Activated CD8-positive, alpha-beta memory T cell treated with anti-CD3 and anti-CD28 coated beads, Interleukin-2, amount 50 U/mL, for 4 hours (primary cell): ENCODE measurements at regions not wholly inside any gene's neighbourhood (a gene's known extent, or its start where the extent isn't known, plus 50 kb on each side); places are given as distances from the start of the nearest gene placed in this dataset.
"Not testable (repeated sequence)": the region's sequence is repeated elsewhere in the genome, so short reads cannot be mapped to it uniquely, and the experiment has no call there.

Experiments
- DNase-seq: peaks from one replicate; pipeline ENCODE4 v3.0.0-alpha.2; 2020

- DNase-seq: no peak
Observed at GRCh38 chr1:25020851-25021590, 90.9 kb upstream of the RUNX3 start.

- DNase-seq: no peak
Observed at GRCh38 chr1:25020173-25020845, 90.2 kb upstream of the RUNX3 start.

GRCh38 chr1:25019337-25020172, 89.5 kb upstream of the RUNX3 start:
- DNase-seq: no peak

DNA sequence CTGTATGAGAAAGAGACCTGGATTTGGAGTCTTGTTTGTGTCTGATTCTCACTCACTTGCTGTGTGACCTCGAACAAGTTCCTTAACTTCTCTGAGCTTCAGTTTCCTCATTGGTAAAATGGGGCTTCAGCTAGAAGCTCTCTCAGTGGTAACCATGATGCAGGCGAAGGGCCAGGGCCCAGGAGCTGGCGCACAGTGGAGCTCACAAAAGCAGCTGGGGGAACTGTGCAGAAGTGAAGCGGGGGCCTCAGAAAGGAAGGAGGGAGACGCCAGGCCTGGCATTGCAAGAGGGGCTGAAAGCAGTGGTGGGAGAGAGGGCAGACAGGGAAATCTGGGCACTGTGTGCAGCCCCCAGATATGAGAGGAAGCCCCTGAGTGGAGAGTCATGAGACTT, 88.9 kb upstream of the RUNX3 start:
- DNase-seq: no peak

DNA sequence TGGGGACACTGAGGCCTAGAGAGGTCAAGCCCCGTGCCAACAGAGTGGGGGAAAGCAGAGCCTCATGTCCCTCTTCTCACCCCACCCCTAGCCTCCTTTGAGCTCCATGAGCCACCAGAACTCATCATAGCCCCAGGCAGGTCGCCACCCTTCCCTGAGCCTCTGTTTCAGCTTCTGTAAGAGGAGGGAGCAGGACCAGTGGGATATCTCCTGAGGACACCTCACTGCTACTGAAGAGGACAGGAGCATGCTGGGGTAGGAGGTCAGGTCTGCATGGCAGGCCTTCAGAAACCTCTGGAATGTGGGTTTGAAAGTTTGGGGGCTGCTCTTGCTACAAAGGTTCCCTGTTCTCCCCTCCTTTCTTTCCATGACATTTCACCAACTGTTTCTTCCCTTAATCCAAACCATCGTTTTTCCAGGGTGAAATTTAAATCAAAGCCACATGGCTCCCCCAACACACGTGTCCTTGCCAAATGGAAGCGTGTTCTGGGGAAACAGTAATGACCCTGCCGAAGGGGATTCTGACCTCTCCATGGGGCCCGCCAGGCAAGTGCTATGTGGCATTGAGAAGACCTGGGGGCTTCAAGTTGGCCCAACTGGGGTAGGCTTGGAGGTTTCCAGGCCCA, 88.1 kb upstream of the RUNX3 start:
- no peak for DNase-seq

DNA sequence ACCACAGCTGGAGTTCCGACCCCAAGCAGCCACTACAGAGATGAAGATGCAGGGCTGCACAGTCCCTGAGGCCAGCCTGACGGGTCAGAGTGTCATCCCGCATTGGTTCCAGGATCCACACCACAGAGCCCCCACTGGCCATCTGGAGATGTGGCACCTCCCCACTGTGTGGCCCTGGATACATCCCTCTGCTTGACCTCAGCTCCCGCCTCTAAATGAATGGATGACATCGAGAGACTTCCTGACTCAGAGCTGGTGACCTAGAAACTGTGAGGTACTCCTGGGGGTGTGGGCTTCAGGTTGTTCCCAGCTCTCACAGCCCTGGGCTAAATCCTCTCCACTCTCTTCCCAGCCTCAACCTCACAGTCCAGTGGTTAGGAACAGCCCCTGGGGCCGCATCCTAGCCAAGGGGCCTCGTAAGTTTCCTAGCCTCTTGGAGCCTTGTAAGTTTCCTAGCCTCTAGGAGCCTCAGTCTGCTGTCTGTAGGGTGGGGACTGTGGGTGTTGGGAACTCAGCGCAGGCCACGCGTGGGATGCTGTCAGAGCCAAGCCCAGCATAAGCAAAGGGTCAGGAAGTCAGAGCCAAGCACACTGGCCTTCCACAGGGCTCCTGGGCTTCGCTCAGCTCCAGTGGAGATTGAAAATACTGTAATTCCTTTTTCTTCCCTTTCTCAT, 87.5 kb upstream of the RUNX3 start:
- DNase-seq: no peak

DNA sequence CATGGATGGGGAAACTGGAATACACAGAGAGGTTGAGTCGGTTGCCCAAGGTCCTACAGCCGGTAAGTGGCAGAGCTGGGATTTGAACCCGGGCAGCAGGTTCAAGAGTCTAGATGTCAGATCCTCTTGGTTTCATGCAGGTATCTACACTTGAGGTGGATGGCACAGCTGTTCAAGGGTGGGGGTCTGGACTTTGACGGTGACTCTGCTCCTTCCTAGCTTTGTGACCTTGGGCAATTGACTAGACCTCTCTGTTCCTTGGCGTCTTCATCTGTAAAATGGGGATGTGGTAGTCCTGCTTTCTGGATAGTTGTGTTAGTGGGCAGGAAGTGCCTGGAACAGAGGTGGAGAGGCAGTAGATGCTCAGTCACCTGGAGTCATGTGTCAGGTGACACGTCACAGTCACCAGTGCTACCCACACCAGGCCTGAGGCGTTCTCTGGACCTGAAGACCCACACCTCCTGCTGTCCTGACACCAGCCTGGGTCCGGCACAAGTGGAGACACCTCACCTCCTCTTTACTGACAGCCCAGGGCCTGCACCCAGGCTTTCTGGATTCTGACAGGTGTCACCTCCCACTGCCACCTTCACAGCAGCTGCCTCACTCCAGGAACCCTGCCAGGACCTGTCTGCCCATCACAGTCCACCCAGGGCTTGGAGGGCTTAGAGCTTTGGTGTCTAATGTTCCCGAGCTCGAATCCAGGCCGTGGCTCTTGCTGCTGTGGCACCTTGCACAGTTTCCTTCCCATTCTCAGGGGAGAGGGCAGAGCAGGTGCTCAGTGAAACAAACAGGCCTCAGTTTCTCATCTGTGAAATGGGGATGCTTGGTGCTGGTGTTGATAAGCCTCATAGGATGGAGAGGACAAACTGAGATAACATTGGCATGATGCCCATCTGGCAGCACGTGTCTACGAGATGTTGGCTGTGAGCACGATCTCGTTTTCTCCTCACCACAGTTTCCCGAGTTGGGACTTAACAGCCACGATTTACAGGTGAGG, 83.2 kb upstream of the RUNX3 start:
- no peak for DNase-seq

DNA sequence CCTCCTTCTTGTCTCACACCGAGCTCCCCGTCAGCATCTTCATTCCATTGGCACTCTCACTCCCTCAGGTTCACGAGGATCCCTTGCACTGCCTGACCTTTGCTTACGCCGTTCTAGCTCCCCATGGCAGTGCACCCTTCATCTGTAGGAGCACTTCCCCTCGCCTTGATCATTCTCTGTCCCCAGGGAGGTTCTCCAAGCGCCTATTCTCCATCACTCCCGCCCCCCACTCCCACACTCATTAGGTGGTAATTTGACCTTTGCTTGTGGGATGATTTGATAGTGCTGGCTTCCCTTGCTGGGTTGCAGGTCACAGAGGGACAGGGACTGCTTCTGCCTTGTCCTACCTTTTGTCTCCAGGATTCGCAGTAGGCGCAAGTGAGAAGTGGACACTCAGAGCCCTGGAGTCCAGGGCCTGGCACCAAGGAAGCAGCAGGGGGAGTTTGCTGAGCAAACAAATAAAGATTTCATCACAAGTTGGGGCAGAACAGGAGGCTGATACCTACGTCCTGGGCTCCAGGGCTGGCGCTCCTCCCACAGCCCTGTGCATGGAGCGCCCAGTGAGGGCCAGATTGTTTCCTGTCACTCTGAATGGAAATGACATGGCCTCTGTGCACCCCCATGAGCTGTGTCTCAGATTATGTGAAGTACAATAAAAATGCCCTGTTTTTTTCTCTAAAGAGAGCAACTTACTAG, 82.0 kb upstream of the RUNX3 start:
- DNase-seq: no peak

GRCh38 chr1:25011275-25011674, 81.2 kb upstream of the RUNX3 start:
- DNase-seq: no peak

DNA sequence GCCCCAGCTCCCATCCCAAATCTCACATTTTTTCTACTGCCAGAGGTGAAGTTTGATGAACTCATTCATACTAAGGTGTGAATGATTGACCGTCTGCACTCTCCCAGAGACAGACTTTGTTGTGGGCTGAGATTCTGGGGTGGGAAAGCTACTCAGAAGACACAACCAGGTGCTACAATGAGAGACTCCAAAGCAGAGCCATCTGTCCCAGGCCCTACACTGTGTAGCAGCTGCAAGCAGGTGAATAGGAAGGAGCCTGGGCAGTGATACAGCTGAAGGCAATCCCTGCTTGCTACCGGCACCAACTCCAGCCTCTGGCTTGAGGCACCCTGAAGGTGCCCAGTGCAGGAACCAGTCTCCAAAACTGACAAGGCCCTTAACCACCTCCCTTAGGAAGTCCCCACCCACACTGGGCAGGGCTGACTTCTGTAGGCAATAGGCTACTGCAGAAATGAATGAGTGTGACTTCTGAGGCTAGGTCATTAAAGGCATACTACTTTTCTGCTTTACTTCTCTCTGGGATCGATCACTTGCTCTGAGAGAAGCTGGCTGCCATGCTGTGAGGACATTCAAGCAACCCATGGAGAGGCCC, 79.7 kb upstream of the RUNX3 start:
- no peak for DNase-seq

GRCh38 chr1:25008192-25008485, 78.1 kb upstream of the RUNX3 start:
- DNase-seq: no peak

GRCh38 chr1:25007390-25008191, 77.5 kb upstream of the RUNX3 start:
- not testable (repeated sequence) for DNase-seq

DNA sequence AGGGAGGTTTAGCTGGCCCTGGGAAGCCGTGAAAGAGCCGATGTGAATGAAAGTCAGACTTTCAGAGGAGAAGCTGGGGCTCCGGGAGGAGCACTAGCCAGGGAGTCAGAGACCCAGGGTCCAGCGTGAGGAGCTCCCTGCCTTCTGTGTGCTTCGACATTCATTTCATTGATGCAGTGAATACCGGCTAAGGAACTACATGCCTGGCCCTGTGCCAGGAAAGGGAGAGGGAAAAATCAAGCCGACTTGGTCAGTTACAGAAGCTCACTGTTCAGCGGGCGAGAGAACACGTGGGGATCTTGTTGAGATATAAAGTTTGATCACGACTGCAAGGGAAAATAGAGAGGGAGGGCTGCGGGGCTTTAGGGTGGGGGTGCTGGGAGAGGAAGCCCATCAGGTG, 76.7 kb upstream of the RUNX3 start:
- DNase-seq: no peak

DNA sequence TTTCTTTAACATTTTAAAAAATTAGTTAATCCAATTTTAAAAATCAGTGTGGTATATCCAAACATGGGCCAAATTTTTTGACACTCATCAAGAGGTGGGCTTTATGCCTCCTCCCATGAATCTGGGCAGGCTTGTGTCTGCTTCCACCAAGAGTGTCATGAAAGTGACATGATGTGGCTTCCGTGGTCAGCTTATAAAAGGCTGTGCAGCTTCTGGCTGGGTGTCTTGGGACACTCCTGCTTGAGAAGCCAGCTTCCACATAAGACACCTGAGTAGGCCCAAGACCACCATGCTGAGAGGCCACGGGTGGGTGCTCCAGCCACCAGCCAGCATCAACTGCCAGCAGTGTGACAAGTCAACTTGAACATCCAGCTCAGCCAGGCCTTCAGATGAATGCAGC, 74.3 kb upstream of the RUNX3 start:
- DNase-seq: no peak

DNA sequence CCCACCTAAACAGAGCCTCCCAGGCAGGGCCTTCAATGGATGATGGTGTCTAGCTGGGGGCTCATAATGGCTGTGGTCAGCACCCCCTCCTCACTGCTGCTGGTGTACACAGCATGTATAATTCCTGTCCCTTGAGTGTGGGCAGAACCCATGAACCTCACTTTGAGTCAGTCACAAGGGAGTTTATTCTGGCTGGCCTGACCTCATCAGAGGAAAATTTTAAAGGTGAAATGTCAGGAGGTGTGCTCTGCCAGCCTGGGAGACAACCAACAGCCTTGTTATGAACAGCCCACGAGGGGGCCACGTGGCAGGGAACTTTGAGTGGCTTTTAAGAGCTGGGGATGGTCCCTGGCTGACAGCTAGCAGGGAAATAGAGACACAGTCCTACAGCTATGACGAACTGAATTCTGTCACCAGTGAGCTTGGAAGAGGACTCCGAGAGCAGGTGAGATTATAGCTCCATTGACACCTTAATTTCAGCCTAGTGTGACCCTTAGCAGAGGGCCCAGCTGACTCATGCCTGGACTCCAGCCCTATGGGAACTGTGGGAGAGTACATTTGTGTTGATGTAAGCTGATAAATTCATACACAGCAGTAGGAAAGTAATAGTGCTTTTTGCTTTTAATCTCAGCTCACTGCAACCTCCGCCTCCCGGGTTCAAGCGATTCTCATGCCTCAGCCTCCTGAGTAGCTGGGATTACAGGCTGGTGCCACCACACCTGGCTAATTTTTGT, 73.5 kb upstream of the RUNX3 start:
- DNase-seq: peak; percentile 64

DNA sequence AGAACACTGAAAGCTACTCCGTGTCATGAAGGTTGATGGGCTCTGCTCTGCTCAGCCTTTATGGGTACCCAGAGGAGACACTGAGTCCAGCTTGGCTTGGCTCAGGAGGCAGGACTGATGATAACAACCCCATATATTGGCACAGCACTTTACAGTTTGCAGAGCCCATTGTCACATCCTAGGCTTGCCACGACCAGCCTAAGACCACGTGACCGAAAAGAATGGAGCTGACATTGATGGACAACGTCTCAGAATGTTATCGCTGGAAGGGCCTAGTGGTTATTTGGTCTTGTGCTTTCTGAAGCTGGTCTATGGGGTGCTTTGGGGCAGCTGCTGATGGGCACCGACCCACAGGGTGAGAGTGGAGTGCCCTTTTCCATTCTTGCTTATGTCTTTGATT, 72.9 kb upstream of the RUNX3 start:
- DNase-seq: no peak

DNA sequence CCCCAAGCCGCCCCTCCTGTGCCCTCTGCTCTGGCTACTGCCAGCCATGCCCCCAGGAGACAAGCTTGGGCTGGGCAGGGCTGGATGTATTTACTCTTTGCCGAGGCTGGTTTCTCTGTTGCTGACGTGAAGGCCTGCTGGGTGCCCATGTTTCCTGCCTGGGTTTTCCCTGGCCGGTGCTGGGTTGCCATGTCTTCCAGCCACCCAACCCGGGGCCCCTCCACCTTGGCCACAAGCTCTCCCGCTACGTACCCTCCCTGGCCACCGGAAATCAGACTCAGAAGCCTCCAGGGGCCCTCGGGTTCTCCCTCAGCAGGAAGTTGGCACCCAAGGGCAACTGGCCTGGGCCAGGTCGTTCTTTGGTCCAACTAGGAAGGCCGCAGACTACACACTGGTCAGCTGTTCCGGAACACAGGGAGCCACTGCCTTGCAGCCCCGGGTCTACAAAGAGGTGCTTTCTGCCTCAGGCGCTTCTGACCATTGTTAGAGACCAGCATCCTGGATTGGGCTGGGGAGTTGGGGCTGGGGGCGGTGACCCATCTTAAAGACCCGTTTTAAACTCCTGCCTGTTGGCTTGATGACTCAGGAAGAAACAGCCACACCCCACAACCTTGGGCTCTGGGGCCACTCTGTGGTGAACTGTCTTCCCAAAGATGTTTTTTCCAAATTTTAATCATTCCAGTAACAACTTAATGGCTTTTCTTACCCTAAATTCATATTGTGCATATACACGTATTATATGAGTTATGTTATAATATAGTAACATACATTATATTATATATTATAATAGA, 71.2 kb upstream of the RUNX3 start:
- DNase-seq: no peak

- no peak for DNase-seq
Observed at GRCh38 chr1:24999906-25000305, 69.8 kb upstream of the RUNX3 start.
